Transverse colon (tissue), 4 donors: ENCODE measurements at regions not wholly inside any gene's neighbourhood (a gene's known extent, or its start where the extent isn't known, plus 50 kb on each side); places are given as distances from the start of the nearest gene placed in this dataset.

ENCODE experiments used
- DNase-seq: peaks from one replicate; pipeline ENCODE4 v3.0.0-alpha.2; 2019
- H3K27ac ChIP-seq, 4 donors: fragments of 200-600 bp; sonication (generic); 2 replicates each; pipeline ENCODE4 v1.5.1; 2016 to 2018; ENCODE audit warnings: inconsistent platforms in 4 of 4
- H3K27me3 ChIP-seq: fragments of 200-600 bp; sonication (generic); 2 replicates; pipeline ENCODE4 v1.5.1; 2017; ENCODE audit warnings: inconsistent platforms
- H3K36me3 ChIP-seq, 4 donors: fragments of 200-600 bp; sonication (generic); 2 replicates each; pipeline ENCODE4 v1.5.1; 2017 to 2019; ENCODE audit warnings: inconsistent platforms in 4 of 4
- H3K4me1 ChIP-seq, 4 donors: fragments of 200-600 bp; sonication (generic); 2 replicates each; pipeline ENCODE4 v1.5.1; 2017 to 2020; ENCODE audit warnings: inconsistent platforms in 4 of 4
- H3K4me3 ChIP-seq, 4 donors: fragments of 200-600 bp; sonication (generic); 1 replicate in 1 of 4; 2 replicates in 3 of 4; pipeline versions ENCODE4 v1.5.1 to v1.6.1; 2017 to 2019; ENCODE audit warnings: inconsistent platforms in 4 of 4
- H3K9me3 ChIP-seq, 2 donors: fragments of 200-600 bp; sonication (generic); 2 replicates each; pipeline ENCODE4 v1.5.1; 2017 to 2019; ENCODE audit warnings: inconsistent platforms in 2 of 2
- CTCF ChIP-seq, 5 experiments: fragments of 200-600 bp in 3 of 5; fragments of 450-650 bp in 2 of 5; sonication (generic) in 3 of 5; IDR thresholded peaks; 1 replicate in 2 of 5; 2 replicates in 3 of 5; pipeline ENCODE4 v1.5.1; 2016 to 2017; ENCODE audit warnings: antibody characterized with exemption in 5 of 5, inconsistent platforms in 3 of 5, mild to moderate bottlenecking in 2 of 5, moderate library complexity in 1 of 5
- EP300 ChIP-seq: sonication (generic); formaldehyde crosslinking; IDR thresholded peaks from one replicate; pipeline ENCODE4 v1.6.1; 2017; ENCODE audit warnings: antibody characterized with exemption, low read depth
- POLR2A ChIP-seq: fragments of 450-650 bp; IDR thresholded peaks from one replicate; pipeline ENCODE4 v1.6.1; 2016; ENCODE audit warnings: antibody characterized with exemption, mild to moderate bottlenecking, moderate library complexity
- POLR2AphosphoS5 ChIP-seq, 3 donors: sonication (generic); formaldehyde crosslinking; IDR thresholded peaks; one replicate each; pipeline ENCODE4 v1.6.1; 2016; ENCODE audit warnings: antibody characterized with exemption in 3 of 3
- WGBS, 2 donors: methylation state at CpG; one replicate each; pipeline ENCODE4 v1.1.5; 2018; ENCODE audit warnings: low coverage in 1 of 2; 5-methylcytosine and 5-hydroxymethylcytosine counted together
- in situ Hi-C, 4 donors: fragments of 200-750 bp; cut with MboI; loops; one replicate each; pipeline versions ENCODE4 v1.15.0 to v1.15.1; 2017; ENCODE audit warnings: low sequenced_read_pairs in 3 of 4, low pct_ligation_motif_present in 1 of 4, low pct_unique_long_range_greater_than_20kb in 1 of 4
- intact Hi-C: fragments of 100-400 bp; cut with DNase I; formaldehyde crosslinking; loops from one replicate; pipeline ENCODE4 v1.15.1; 2023; ENCODE audit warnings: low total_unique reads

- no peaks in the 10 kb centered on the region for H3K27me3 ChIP-seq
- H3K27ac ChIP-seq, result no peak overlapping the region
- no peak for DNase-seq
- in situ Hi-C loops, result no loop called here
- H3K4me3 ChIP-seq, result no peak overlapping the region
- intact Hi-C loops, result no loop called here
- no peak for TF ChIP-seq POLR2AphosphoS5 (IDR thresholded peaks at IDR 0.05)
- peaks cover 0 to 6% (median 4%) of the 10 kb centered on the region in 4 donors for H3K4me1 ChIP-seq
- no peaks in the 10 kb centered on the region for H3K36me3 ChIP-seq
- no peaks in the 10 kb centered on the region for H3K9me3 ChIP-seq
Observed at GRCh38 chr6:113556775-113557174, 300.4 kb upstream of the MARCKS start.

- Histone ChIP-seq H3K27ac (no peak overlapping the region), H3K9me3 (no peaks in the 10 kb centered on the region), H3K4me1 (peaks cover 0 to 6% (median 4%) of the 10 kb centered on the region in 4 donors), H3K27me3 (no peaks in the 10 kb centered on the region), H3K36me3 (no peaks in the 10 kb centered on the region), H3K4me3 (no peak overlapping the region)
- DNase-seq, result no peak
- in situ Hi-C loops (no loop called here), intact Hi-C loops (no loop called here)
- TF ChIP-seq CTCF (IDR thresholded peaks at IDR 0.05) (no peak), POLR2AphosphoS5 (IDR thresholded peaks at IDR 0.05) (no peak), POLR2A (no peak), EP300 (no peak)
Observed at GRCh38 chr6:113558431-113558830, 298.7 kb upstream of the MARCKS start.

- Histone ChIP-seq H3K36me3 (no peaks in the 10 kb centered on the region), H3K9me3 (no peaks in the 10 kb centered on the region), H3K4me3 (no peak overlapping the region), H3K27ac (peak overlapping the region in 1 of 4 donors; percentile 27), H3K27me3 (no peaks in the 10 kb centered on the region), H3K4me1 (peaks cover 0 to 6% (median 4%) of the 10 kb centered on the region in 4 donors)
- intact Hi-C loops (no loop called here), in situ Hi-C loops (no loop called here)
- TF ChIP-seq POLR2A (no peak), EP300 (no peak), POLR2AphosphoS5 (IDR thresholded peaks at IDR 0.05) (no peak), CTCF (IDR thresholded peaks at IDR 0.05) (no peak)
- no peak for DNase-seq
Observed at GRCh38 chr6:113558966-113559365, 298.2 kb upstream of the MARCKS start.

GRCh38 chr6:113560376-113560775 lies 296.8 kb upstream of the MARCKS start:
- Histone ChIP-seq H3K36me3 (no peaks in the 10 kb centered on the region), H3K4me3 (no peak overlapping the region), H3K9me3 (no peaks in the 10 kb centered on the region), H3K27ac (no peak overlapping the region), H3K4me1 (peaks cover 0 to 12% (median 4%) of the 10 kb centered on the region in 4 donors), H3K27me3 (no peaks in the 10 kb centered on the region)
- in situ Hi-C loops, result no loop called here
- DNase-seq, result no peak
- WGBS, 2 donors, result 95 to 100% methylated on average over 1 of the region's 1 CpG
- intact Hi-C loops, result loop anchor here (5.0 to 10.0 kb wide), 2 partner anchors 146 to 297 kb away; partner anchors contain the start of gene MARCKS
- no peak for TF ChIP-seq POLR2AphosphoS5 (IDR thresholded peaks at IDR 0.05)
- TF ChIP-seq EP300, result no peak
- no peak for TF ChIP-seq CTCF (IDR thresholded peaks at IDR 0.05)
- no peak for TF ChIP-seq POLR2A

GRCh38 chr6:113560908-113561307 lies 296.2 kb upstream of the MARCKS start:
- no peak for DNase-seq
- Histone ChIP-seq H3K4me1 (peaks cover 0 to 16% (median 4%) of the 10 kb centered on the region in 4 donors), H3K27ac (no peak overlapping the region), H3K27me3 (no peaks in the 10 kb centered on the region), H3K36me3 (no peaks in the 10 kb centered on the region), H3K9me3 (no peaks in the 10 kb centered on the region), H3K4me3 (no peak overlapping the region)
- TF ChIP-seq CTCF (IDR thresholded peaks at IDR 0.05) (no peak), POLR2A (no peak), EP300 (no peak), POLR2AphosphoS5 (IDR thresholded peaks at IDR 0.05) (no peak)
- intact Hi-C loops, result loop anchor here (5.0 to 10.0 kb wide), 2 partner anchors 146 to 296 kb away; partner anchors contain the start of gene MARCKS
- in situ Hi-C loops, result no loop called here
